ENCODE measurements at regions not wholly inside any gene's neighbourhood (a gene's known extent, or its start where the extent isn't known, plus 50 kb on each side); places are given as distances from the start of the nearest gene placed in this dataset.

GRCh38 chr7:10657201-10657600 lies 316.5 kb upstream of the PHF14 start:
- TF ChIP-seq CTCF (IDR thresholded peaks at IDR 0.05) (no peak), EP300 (IDR thresholded peaks at IDR 0.05) (no peak)
